Naive thymus-derived CD4-positive, alpha-beta T cell (primary cell): ENCODE measurements at regions not wholly inside any gene's neighbourhood (a gene's known extent, or its start where the extent isn't known, plus 50 kb on each side); places are given as distances from the start of the nearest gene placed in this dataset.

ENCODE experiments used
- ATAC-seq: fragments of 150-1000 bp; cut with Tn5 transposase; 2 replicates; pipeline ENCODE4 v1.10.0; 2021; ENCODE audit warnings: mild to moderate bottlenecking, moderate library complexity
- CTCF ChIA-PET: fragments of 350-600 bp; sonication (Branson Sonifier 250); formaldehyde crosslinking; loops from one replicate; lab custom pipeline; 2021; ENCODE audit warnings: antibody characterized with exemption; lab: Charles Lee
- POLR2A ChIA-PET: fragments of 350-600 bp; sonication (Branson Sonifier 250); formaldehyde crosslinking; loops from one replicate; lab custom pipeline; 2021; ENCODE audit warnings: antibody characterized with exemption, inconsistent platforms; lab: Charles Lee
- DNase-seq, 9 donors: peaks; one replicate each; pipeline versions ENCODE4 v3.0.0 to v3.0.0-alpha.2; 2020 to 2022; ENCODE audit warnings: mixed read lengths in 1 of 9
- H3K27ac ChIP-seq: one replicate; pipeline ENCODE4 v1.7.0; 2013; ENCODE audit warnings: mild to moderate bottlenecking, low read depth, low read length, moderate library complexity
- H3K27me3 ChIP-seq, 2 donors: one replicate each; pipeline ENCODE4 v1.7.0; 2013; ENCODE audit warnings: low read length in 2 of 2, mild to moderate bottlenecking in 2 of 2, moderate library complexity in 2 of 2; ENCODE audit not compliant: control insufficient read depth in 2 of 2, insufficient read depth in 2 of 2
- H3K36me3 ChIP-seq, 3 experiments: 1 replicate in 2 of 3; 2 replicates in 1 of 3; pipeline ENCODE4 v1.7.0; 2013; ENCODE audit warnings: low read length in 3 of 3, mild to moderate bottlenecking in 3 of 3, moderate library complexity in 1 of 3; ENCODE audit not compliant: insufficient read depth in 3 of 3, control insufficient read depth in 2 of 3
- H3K4me1 ChIP-seq, 2 donors: one replicate each; pipeline ENCODE4 v1.7.0; 2013; ENCODE audit warnings: low read length in 2 of 2, mild to moderate bottlenecking in 2 of 2, moderate library complexity in 1 of 2; ENCODE audit not compliant: control insufficient read depth in 2 of 2, insufficient read depth in 2 of 2
- H3K4me3 ChIP-seq: 2 replicates; pipeline ENCODE4 v1.7.0; 2013; ENCODE audit warnings: mild to moderate bottlenecking, low read length
- H3K9me3 ChIP-seq, 3 experiments: 1 replicate in 2 of 3; 2 replicates in 1 of 3; pipeline ENCODE4 v1.7.0; 2013; ENCODE audit warnings: low read length in 3 of 3; ENCODE audit not compliant: control insufficient read depth in 2 of 3
- H3K27ac Mint-ChIP-seq, 9 donors: one replicate each; pipeline ENCODE4 v1.8.0; 2020 to 2022; ENCODE audit warnings: mixed read lengths in 9 of 9, mild to moderate bottlenecking in 8 of 9, moderate library complexity in 5 of 9, inconsistent platforms in 2 of 9
- H3K27me3 Mint-ChIP-seq, 5 donors: one replicate each; pipeline ENCODE4 v1.8.0; 2021 to 2022; ENCODE audit warnings: mixed read lengths in 5 of 5, mild to moderate bottlenecking in 1 of 5
- H3K36me3 Mint-ChIP-seq, 5 donors: one replicate each; pipeline ENCODE4 v1.8.0; 2020 to 2022; ENCODE audit warnings: mixed read lengths in 5 of 5, mild to moderate bottlenecking in 3 of 5, inconsistent platforms in 1 of 5
- H3K4me1 Mint-ChIP-seq, 7 donors: one replicate each; pipeline ENCODE4 v1.8.0; 2020 to 2022; ENCODE audit warnings: mixed read lengths in 7 of 7, mild to moderate bottlenecking in 3 of 7, inconsistent platforms in 1 of 7
- H3K4me3 Mint-ChIP-seq, 10 donors: one replicate each; pipeline ENCODE4 v1.8.0; 2020 to 2022; ENCODE audit warnings: mild to moderate bottlenecking in 10 of 10, mixed read lengths in 10 of 10, moderate library complexity in 6 of 10, inconsistent platforms in 2 of 10
- H3K9me3 Mint-ChIP-seq, 11 donors: one replicate each; pipeline ENCODE4 v1.8.0; 2020 to 2022; ENCODE audit warnings: mixed read lengths in 11 of 11, mild to moderate bottlenecking in 4 of 11, inconsistent platforms in 1 of 11, moderate library complexity in 1 of 11
- intact Hi-C, 2 donors: fragments of 100-400 bp; cut with micrococcal nuclease; formaldehyde crosslinking; loops; one replicate each; pipeline ENCODE4 v1.15.1; 2023

- Mint-ChIP-seq H3K4me3 (no peak overlapping the region), H3K9me3 (no peaks in the 10 kb centered on the region), H3K27ac (no peak overlapping the region), H3K27me3 (peaks cover 10 to 23% (median 17%) of the 10 kb centered on the region in 5 donors), H3K36me3 (no peaks in the 10 kb centered on the region), H3K4me1 (no peaks in the 10 kb centered on the region)
- Histone ChIP-seq H3K4me1 (no peaks in the 10 kb centered on the region), H3K27me3 (no peaks in the 10 kb centered on the region), H3K4me3 (no peak overlapping the region), H3K9me3 (no peaks in the 10 kb centered on the region), H3K36me3 (no peaks in the 10 kb centered on the region), H3K27ac (no peak overlapping the region)
- CTCF ChIA-PET = no interaction called here
- ATAC-seq = no peak
- POLR2A ChIA-PET = no interaction called here
- DNase-seq = no peak
- intact Hi-C loops = no loop called here
Observed at GRCh38 chr1:112264553-112264952, 131.5 kb upstream of the CTTNBP2NL start.

GRCh38 chr1:112265931-112266330 lies 130.1 kb upstream of the CTTNBP2NL start:
- Histone ChIP-seq H3K27ac (no peak overlapping the region), H3K4me1 (no peaks in the 10 kb centered on the region), H3K9me3 (no peaks in the 10 kb centered on the region), H3K36me3 (no peaks in the 10 kb centered on the region), H3K4me3 (no peak overlapping the region), H3K27me3 (no peaks in the 10 kb centered on the region)
- Mint-ChIP-seq H3K9me3 (peaks cover 0 to 5% (median 3%) of the 10 kb centered on the region in 11 donors), H3K4me1 (no peaks in the 10 kb centered on the region), H3K27me3 (peaks cover 10 to 26% (median 24%) of the 10 kb centered on the region in 5 donors), H3K4me3 (no peak overlapping the region), H3K27ac (no peak overlapping the region), H3K36me3 (peaks cover 0 to 4% (median 0%) of the 10 kb centered on the region in 5 donors)
- DNase-seq = no peak
- CTCF ChIA-PET = no interaction called here
- intact Hi-C loops = no loop called here
- no peak for ATAC-seq
- POLR2A ChIA-PET = no interaction called here

DNA sequence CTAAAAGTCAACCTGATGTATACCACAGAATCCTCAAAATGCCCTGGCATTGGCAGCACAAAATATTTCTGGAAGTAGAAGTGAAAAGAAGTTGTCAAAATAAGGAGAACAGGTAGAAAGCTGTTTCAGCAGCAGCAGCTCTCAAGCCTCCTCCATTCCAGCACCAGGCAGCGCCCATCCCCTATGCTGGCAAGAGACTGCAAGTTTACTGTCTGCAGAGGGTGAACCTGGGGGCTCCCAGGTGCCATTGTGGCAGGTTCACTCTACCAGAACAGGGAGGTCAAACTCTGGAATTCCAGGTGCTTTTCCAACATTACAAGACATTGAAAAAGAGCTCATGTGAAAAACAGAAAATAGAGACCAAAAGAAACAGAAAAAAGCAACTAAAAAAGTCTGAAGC lies 128.8 kb upstream of the CTTNBP2NL start:
- H3K9me3 Mint-ChIP-seq = peaks cover 0 to 11% (median 5%) of the 10 kb centered on the region in 11 donors
- POLR2A ChIA-PET = no interaction called here
- ATAC-seq = no peak
- H3K4me3 Mint-ChIP-seq = no peak overlapping the region
- Histone ChIP-seq H3K27ac (no peak overlapping the region), H3K9me3 (no peaks in the 10 kb centered on the region), H3K36me3 (no peaks in the 10 kb centered on the region), H3K4me1 (no peaks in the 10 kb centered on the region), H3K4me3 (no peak overlapping the region), H3K27me3 (no peaks in the 10 kb centered on the region)
- peaks cover 6 to 32% (median 19%) of the 10 kb centered on the region in 5 donors for H3K27me3 Mint-ChIP-seq
- no peak for DNase-seq
- H3K27ac Mint-ChIP-seq = no peak overlapping the region
- no peaks in the 10 kb centered on the region for H3K4me1 Mint-ChIP-seq
- peaks cover 0 to 5% (median 0%) of the 10 kb centered on the region in 5 donors for H3K36me3 Mint-ChIP-seq
- intact Hi-C loops = no loop called here
- CTCF ChIA-PET = no interaction called here

DNA sequence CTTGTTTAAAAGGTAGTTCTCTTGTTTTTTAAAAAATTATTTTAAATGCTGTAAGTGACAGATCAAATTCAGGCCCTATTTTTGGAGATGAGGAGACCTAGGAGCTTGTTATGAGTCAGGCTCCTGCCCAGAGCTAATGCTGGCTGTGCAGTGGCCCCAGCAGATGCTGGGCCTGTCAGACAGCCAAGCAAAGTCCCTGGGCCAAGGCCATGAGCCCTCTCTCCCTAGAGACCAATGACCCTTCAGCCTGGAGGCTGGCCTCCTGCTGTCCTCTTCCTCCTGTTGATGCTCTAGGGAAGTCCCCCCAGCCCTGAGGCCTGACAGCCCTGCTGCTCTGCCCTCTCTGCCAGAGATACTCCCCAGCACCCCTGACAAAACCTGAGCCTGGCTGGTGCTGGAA lies 128.1 kb upstream of the CTTNBP2NL start:
- no peaks in the 10 kb centered on the region for H3K4me1 ChIP-seq
- H3K9me3 ChIP-seq = no peaks in the 10 kb centered on the region
- intact Hi-C loops = no loop called here
- CTCF ChIA-PET = no interaction called here
- H3K36me3 ChIP-seq = no peaks in the 10 kb centered on the region
- H3K4me3 ChIP-seq = no peak overlapping the region
- H3K27me3 ChIP-seq = no peaks in the 10 kb centered on the region
- no peak overlapping the region for H3K27ac ChIP-seq
- H3K27ac Mint-ChIP-seq = no peak overlapping the region
- DNase-seq = no peak
- H3K36me3 Mint-ChIP-seq = peaks cover 0 to 5% (median 0%) of the 10 kb centered on the region in 5 donors
- POLR2A ChIA-PET = no interaction called here
- no peak overlapping the region for H3K4me3 Mint-ChIP-seq
- H3K9me3 Mint-ChIP-seq = peaks cover 0 to 13% (median 5%) of the 10 kb centered on the region in 11 donors
- no peak for ATAC-seq
- peaks cover 10 to 39% (median 22%) of the 10 kb centered on the region in 5 donors for H3K27me3 Mint-ChIP-seq
- no peaks in the 10 kb centered on the region for H3K4me1 Mint-ChIP-seq

- H3K27me3 Mint-ChIP-seq = peaks cover 10 to 41% (median 26%) of the 10 kb centered on the region in 5 donors
- no peaks in the 10 kb centered on the region for H3K9me3 ChIP-seq
- no peak overlapping the region for H3K27ac Mint-ChIP-seq
- no peaks in the 10 kb centered on the region for H3K4me1 ChIP-seq
- H3K4me3 Mint-ChIP-seq = no peak overlapping the region
- H3K9me3 Mint-ChIP-seq = peaks cover 0 to 14% (median 5%) of the 10 kb centered on the region in 11 donors
- peaks cover 0 to 5% (median 0%) of the 10 kb centered on the region in 5 donors for H3K36me3 Mint-ChIP-seq
- no peak overlapping the region for H3K27ac ChIP-seq
- DNase-seq = no peak
- ATAC-seq = no peak
- H3K4me3 ChIP-seq = no peak overlapping the region
- H3K4me1 Mint-ChIP-seq = no peaks in the 10 kb centered on the region
- ChIA-PET POLR2A (no interaction called here), CTCF (no interaction called here)
- H3K27me3 ChIP-seq = no peaks in the 10 kb centered on the region
- intact Hi-C loops = no loop called here
- no peaks in the 10 kb centered on the region for H3K36me3 ChIP-seq
Observed at GRCh38 chr1:112268408-112268807, 127.6 kb upstream of the CTTNBP2NL start.

- peaks cover 0 to 11% (median 4%) of the 10 kb centered on the region in 5 donors for H3K36me3 Mint-ChIP-seq
- Histone ChIP-seq H3K27ac (no peak overlapping the region), H3K4me1 (no peaks in the 10 kb centered on the region), H3K36me3 (no peaks in the 10 kb centered on the region), H3K4me3 (no peak overlapping the region), H3K27me3 (no peaks in the 10 kb centered on the region), H3K9me3 (no peaks in the 10 kb centered on the region)
- CTCF ChIA-PET = no interaction called here
- H3K27ac Mint-ChIP-seq = no peak overlapping the region
- intact Hi-C loops = no loop called here
- peaks cover 2 to 24% (median 11%) of the 10 kb centered on the region in 11 donors for H3K9me3 Mint-ChIP-seq
- no peak for DNase-seq
- no peak for ATAC-seq
- H3K27me3 Mint-ChIP-seq = peaks cover 7 to 52% (median 38%) of the 10 kb centered on the region in 5 donors
- POLR2A ChIA-PET = no interaction called here
- no peak overlapping the region for H3K4me3 Mint-ChIP-seq
- no peaks in the 10 kb centered on the region for H3K4me1 Mint-ChIP-seq
Observed at GRCh38 chr1:112271270-112271669, 124.7 kb upstream of the CTTNBP2NL start.

DNA sequence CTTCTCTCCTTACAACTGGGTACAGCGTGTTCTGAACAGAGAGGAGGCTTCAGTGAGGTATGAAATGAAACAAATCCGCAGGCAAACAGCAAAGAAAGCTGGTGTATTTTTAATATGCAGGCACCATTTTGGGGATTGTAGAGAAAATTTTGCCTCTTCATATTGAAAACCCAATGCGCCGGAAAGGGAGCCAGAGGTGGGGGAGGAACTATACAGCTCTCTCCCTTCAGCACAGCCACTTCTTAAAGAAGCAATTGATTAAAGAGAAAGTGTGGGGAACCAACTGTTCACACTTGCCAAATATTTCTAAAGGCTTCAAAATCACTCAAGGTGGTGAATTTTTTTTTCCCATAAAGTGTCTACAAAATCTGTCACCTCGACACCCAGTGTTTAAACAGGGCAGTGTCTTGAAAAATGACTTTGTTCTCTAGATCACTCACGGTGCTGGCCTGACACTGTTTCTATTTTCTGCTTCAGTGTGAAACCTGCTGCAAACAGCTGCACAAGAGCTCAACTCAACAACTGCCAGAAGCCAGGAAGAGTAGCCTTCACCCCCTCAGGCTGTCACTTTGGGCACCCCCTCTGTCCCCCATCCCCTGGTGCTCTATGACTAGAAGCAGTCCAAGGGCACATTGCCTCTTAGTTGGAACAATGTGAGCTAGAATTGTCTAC lies 123.8 kb upstream of the CTTNBP2NL start:
- intact Hi-C loops = no loop called here
- no peaks in the 10 kb centered on the region for H3K27me3 ChIP-seq
- H3K27me3 Mint-ChIP-seq = peaks cover 2 to 49% (median 38%) of the 10 kb centered on the region in 5 donors

More for the DNA sequence above, 123.8 kb upstream of the CTTNBP2NL start:
- Mint-ChIP-seq H3K9me3 (peaks cover 2 to 24% (median 11%) of the 10 kb centered on the region in 11 donors), H3K4me1 (no peaks in the 10 kb centered on the region), H3K27ac (no peak overlapping the region), H3K36me3 (peaks cover 0 to 11% (median 4%) of the 10 kb centered on the region in 5 donors), H3K4me3 (no peak overlapping the region)
- no peaks in the 10 kb centered on the region for H3K36me3 ChIP-seq
- no peak overlapping the region for H3K27ac ChIP-seq
- POLR2A ChIA-PET = no interaction called here
- CTCF ChIA-PET = interaction anchor here (0.5 kb wide), 1 partner anchor 11 kb away, joined by 3 read pairs; no protein-coding TSS in a partner anchor
- no peak for ATAC-seq
- DNase-seq = no peak
- no peaks in the 10 kb centered on the region for H3K9me3 ChIP-seq
- no peak overlapping the region for H3K4me3 ChIP-seq
- H3K4me1 ChIP-seq = no peaks in the 10 kb centered on the region
